ENCODE measurements at regions not wholly inside any gene's neighbourhood (a gene's known extent, or its start where the extent isn't known, plus 50 kb on each side); places are given as distances from the start of the nearest gene placed in this dataset.

DNA sequence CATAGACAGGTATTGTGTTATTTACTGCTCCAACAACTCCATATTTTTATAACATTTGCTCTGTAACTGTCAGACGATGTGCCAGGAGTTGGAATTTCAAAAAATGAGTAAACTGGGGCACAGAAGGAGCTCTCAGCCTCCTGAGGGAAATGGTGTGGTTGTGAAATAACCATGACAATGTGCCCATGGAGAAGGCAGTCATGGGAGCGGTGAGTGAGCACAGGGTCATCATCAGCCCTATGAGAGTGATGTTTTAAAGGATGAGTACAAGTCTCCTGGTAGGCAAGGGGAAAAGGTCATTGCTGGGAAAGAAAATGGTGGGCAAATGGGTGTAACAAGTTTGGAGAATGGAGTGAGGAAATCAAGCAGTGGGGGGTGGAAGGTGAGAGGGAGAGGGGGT lies 115.0 kb upstream of the SEC14L1 start:
- H3K9me3 ChIP-seq (ENCODE audit: control insufficient read depth, low read length) = no peaks in the 10 kb centered on the region
- no peak overlapping the region for H3K4me3 ChIP-seq (ENCODE audit: low read length)
- H3K36me3 ChIP-seq (ENCODE audit: control insufficient read depth, insufficient read depth, low read length) = no peaks in the 10 kb centered on the region
- no peaks in the 10 kb centered on the region for H3K27me3 ChIP-seq (ENCODE audit: control insufficient read depth, insufficient read depth, low read length)
- no peaks in the 10 kb centered on the region for H3K4me1 ChIP-seq (ENCODE audit: control insufficient read depth, insufficient read depth, low read length)
- no peak overlapping the region for H3K9ac ChIP-seq (ENCODE audit: low read length)

DNA sequence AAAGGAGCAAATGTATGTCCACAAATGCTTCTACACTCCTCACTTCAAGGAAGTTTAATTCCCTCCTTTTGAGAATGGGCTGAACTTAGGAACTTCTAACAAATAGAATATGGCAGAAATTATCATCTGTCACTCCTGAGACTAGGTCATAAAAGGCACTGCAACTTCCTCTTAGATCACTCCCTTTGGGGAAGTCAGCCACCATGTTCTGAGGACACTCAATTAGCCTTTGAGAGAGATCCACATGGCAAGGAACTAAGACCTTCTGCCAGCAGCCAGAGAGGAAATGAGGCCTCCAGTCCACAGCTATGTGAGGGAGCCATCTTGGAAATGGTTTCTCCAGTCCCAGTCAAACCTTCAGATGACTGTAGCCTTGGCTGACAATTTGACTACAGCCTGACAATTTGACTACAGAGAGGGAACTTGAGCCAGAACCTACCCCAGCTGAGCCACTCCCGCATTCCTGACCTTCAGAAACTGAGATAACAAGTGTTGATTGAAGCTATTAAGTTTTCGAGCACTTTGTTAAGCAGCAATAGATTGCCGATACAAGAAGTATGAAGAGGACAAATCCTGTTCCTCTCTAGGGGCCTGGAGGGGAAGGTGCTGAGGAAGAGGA lies 113.4 kb upstream of the SEC14L1 start:
- Histone ChIP-seq H3K4me3 (ENCODE audit: low read length) (no peak overlapping the region), H3K4me1 (ENCODE audit: control insufficient read depth, insufficient read depth, low read length) (no peaks in the 10 kb centered on the region), H3K36me3 (ENCODE audit: control insufficient read depth, insufficient read depth, low read length) (no peaks in the 10 kb centered on the region), H3K9ac (ENCODE audit: low read length) (no peak overlapping the region), H3K9me3 (ENCODE audit: control insufficient read depth, low read length) (no peaks in the 10 kb centered on the region), H3K27me3 (ENCODE audit: control insufficient read depth, insufficient read depth, low read length) (no peaks in the 10 kb centered on the region)

DNA sequence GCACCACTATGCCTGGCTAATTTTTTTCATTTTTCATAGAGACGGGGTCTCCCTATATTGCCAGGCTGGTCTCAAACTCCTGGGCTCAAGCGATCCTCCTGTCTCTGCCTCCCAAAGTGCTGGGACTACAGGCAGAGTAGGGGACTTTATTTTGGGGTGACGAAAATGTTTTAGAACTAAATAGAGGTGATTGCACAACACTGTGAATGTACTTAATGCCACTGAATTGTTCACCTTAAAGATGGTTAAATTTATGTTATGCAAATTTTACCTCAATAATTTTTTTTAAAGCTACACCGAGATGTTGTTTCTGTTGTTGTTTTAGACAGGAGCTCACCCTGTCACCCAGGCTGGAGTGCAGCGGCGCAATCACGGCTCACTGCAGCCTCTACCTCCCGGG lies 111.9 kb upstream of the SEC14L1 start:
- no peak overlapping the region for H3K9ac ChIP-seq (ENCODE audit: low read length)
- no peak overlapping the region for H3K4me3 ChIP-seq (ENCODE audit: low read length)
- H3K27me3 ChIP-seq (ENCODE audit: control insufficient read depth, insufficient read depth, low read length) = no peaks in the 10 kb centered on the region
- no peaks in the 10 kb centered on the region for H3K9me3 ChIP-seq (ENCODE audit: control insufficient read depth, low read length)
- no peaks in the 10 kb centered on the region for H3K4me1 ChIP-seq (ENCODE audit: control insufficient read depth, insufficient read depth, low read length)
- H3K36me3 ChIP-seq (ENCODE audit: control insufficient read depth, insufficient read depth, low read length) = no peaks in the 10 kb centered on the region

DNA sequence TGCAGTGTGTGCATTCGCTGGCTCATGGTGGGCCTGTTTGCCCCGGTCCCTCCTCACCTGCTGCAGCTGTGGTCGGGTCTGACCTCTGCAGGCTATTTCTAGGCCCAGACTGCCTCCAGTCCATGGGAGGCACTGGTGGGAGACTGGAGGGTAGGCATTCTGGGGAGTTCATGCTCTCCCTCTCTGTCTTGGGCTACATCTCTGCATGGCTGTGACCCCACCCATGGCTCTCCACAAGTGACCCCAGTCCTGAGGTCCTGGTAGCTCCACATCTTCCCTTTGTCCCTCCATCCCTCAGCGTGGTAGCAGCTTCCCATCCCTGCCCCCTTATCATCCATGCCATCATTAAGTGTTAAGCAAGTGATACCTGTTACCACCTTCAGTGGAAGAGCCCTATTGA lies 107.8 kb upstream of the SEC14L1 start:
- Histone ChIP-seq H3K9ac (ENCODE audit: low read length) (no peak overlapping the region), H3K4me1 (ENCODE audit: control insufficient read depth, insufficient read depth, low read length) (no peaks in the 10 kb centered on the region), H3K4me3 (ENCODE audit: low read length) (no peak overlapping the region), H3K9me3 (ENCODE audit: control insufficient read depth, low read length) (no peaks in the 10 kb centered on the region), H3K36me3 (ENCODE audit: control insufficient read depth, insufficient read depth, low read length) (no peaks in the 10 kb centered on the region), H3K27me3 (ENCODE audit: control insufficient read depth, insufficient read depth, low read length) (peaks cover 18% of the 10 kb centered on the region)

DNA sequence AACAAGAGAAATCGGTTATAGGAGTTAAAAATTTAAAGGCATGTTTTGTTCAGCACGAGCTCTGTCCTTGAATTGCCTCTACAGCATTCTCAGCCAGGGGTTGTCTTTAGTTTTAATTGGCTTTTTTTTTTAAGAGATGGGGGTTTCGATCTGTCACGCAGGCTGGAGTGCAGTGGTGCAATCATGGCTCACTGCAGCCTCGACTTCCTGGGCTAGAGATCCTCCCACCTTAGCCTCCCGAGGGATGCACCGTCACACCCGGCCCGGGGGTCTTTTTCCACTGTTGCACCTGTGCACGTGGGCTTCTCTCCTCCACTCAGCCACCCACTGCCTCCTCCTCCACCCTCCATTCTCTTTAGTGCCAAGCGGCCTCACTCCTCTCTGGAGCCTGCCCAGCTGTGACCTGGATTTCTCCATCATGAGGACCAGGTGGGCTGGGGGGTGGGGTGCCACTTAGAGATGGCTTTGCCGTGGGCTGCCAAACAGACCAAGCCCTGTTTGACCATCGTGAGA lies 106.8 kb upstream of the SEC14L1 start:
- H3K4me1 ChIP-seq (ENCODE audit: control insufficient read depth, insufficient read depth, low read length) = no peaks in the 10 kb centered on the region
- H3K4me3 ChIP-seq (ENCODE audit: low read length) = no peak overlapping the region
- H3K9ac ChIP-seq (ENCODE audit: low read length) = no peak overlapping the region
- no peaks in the 10 kb centered on the region for H3K9me3 ChIP-seq (ENCODE audit: control insufficient read depth, low read length)
- H3K27me3 ChIP-seq (ENCODE audit: control insufficient read depth, insufficient read depth, low read length) = peaks cover 18% of the 10 kb centered on the region
- H3K36me3 ChIP-seq (ENCODE audit: control insufficient read depth, insufficient read depth, low read length) = no peaks in the 10 kb centered on the region

DNA sequence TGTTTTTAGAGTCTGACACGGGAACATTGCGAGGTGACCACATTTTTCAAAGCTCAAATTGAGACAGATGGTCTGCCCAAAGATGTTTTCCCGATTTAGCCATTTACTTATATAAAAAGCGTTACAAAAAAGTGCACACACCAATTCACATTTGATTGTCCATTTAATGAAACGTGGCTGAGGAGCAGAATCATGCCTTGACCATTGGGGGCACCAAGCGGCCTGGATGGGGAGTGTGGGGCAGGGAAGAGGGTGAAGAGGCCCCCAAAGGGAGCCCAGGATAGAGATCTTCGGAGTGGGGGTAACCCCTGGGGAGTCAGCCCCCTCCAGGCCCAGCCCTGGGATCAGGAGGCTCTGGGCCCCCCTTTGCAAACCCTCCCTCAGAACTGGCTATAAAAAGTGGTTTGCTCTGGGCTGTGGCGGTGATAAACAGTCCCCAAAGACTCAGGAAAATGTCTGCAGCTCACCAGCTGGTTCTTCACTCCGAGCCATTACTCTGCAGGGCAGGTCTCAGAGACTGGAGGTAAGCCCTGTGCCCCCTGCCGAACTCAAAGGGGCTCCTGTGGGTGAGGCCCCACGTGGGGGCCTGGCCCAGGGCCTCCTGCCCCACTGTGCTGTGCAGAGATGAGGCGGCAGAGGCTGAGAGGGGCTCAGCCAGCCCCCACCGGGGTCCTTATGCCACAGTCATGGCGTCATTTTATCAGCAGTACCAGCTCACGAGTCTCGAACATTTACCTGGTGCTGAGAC lies 105.9 kb upstream of the SEC14L1 start:
- H3K4me1 ChIP-seq (ENCODE audit: control insufficient read depth, insufficient read depth, low read length) = no peaks in the 10 kb centered on the region
- no peaks in the 10 kb centered on the region for H3K36me3 ChIP-seq (ENCODE audit: control insufficient read depth, insufficient read depth, low read length)
- H3K9me3 ChIP-seq (ENCODE audit: control insufficient read depth, low read length) = no peaks in the 10 kb centered on the region
- no peak overlapping the region for H3K4me3 ChIP-seq (ENCODE audit: low read length)
- H3K9ac ChIP-seq (ENCODE audit: low read length) = no peak overlapping the region
- H3K27me3 ChIP-seq (ENCODE audit: control insufficient read depth, insufficient read depth, low read length) = peaks cover 21% of the 10 kb centered on the region

DNA sequence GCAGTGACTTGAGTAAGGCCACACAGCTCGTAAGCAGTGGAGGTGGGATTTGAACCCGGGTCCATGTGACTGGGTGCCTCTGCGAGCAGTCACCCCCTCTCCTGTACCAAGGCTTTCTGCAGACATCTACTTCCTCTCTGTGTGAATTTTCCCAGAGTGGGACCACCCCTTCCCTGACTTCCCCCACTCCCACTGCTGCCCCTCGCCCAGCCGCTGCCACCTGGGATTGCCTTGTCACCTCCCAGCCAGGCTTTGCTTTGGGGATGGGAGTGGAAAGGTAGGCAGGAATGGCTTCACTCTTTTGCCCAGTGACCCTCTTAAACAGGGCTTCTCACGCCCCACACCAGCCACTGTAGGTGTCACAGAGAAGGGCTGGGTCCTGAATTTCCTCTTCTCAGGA lies 105.2 kb upstream of the SEC14L1 start:
- Histone ChIP-seq H3K9ac (ENCODE audit: low read length) (no peak overlapping the region), H3K36me3 (ENCODE audit: control insufficient read depth, insufficient read depth, low read length) (no peaks in the 10 kb centered on the region), H3K4me1 (ENCODE audit: control insufficient read depth, insufficient read depth, low read length) (no peaks in the 10 kb centered on the region), H3K4me3 (ENCODE audit: low read length) (no peak overlapping the region), H3K9me3 (ENCODE audit: control insufficient read depth, low read length) (no peaks in the 10 kb centered on the region), H3K27me3 (ENCODE audit: control insufficient read depth, insufficient read depth, low read length) (peaks cover 21% of the 10 kb centered on the region)

DNA sequence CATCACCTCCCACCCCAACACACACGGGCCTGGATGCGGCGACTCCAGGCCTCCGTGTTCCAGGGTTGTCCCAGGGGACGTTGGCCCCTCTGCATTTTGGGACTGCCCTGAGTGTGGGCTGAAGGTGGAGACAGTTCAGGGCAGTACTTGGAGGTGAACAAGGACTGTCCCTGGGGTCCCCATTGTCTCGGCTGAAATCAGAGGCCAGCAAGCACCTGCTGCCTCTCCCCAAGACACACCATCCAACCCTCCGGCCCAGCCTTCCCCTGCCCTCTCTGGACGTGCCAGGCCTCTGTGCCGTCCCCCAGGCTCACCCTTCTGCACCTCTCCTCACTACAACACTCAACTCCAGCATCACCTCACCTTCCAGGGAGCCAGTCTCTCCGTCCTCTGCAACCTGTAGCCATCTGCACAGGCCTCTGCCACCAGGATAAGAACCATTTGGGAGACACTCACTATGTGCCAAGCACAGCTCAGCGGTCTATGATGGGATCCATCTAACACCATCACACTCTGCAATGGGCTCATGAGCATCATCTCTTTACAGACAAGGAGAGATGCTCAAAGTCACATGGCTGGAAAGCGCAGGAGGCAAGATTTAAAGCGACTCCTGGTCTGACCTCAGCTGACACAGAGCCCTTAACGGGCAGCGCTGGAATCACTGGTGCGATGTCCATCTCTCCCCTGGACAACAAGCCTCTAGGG lies 104.5 kb upstream of the SEC14L1 start:
- Histone ChIP-seq H3K4me3 (ENCODE audit: low read length) (no peak overlapping the region), H3K9ac (ENCODE audit: low read length) (no peak overlapping the region), H3K36me3 (ENCODE audit: control insufficient read depth, insufficient read depth, low read length) (no peaks in the 10 kb centered on the region), H3K27me3 (ENCODE audit: control insufficient read depth, insufficient read depth, low read length) (peaks cover 21% of the 10 kb centered on the region), H3K9me3 (ENCODE audit: control insufficient read depth, low read length) (no peaks in the 10 kb centered on the region), H3K4me1 (ENCODE audit: control insufficient read depth, insufficient read depth, low read length) (no peaks in the 10 kb centered on the region)

DNA sequence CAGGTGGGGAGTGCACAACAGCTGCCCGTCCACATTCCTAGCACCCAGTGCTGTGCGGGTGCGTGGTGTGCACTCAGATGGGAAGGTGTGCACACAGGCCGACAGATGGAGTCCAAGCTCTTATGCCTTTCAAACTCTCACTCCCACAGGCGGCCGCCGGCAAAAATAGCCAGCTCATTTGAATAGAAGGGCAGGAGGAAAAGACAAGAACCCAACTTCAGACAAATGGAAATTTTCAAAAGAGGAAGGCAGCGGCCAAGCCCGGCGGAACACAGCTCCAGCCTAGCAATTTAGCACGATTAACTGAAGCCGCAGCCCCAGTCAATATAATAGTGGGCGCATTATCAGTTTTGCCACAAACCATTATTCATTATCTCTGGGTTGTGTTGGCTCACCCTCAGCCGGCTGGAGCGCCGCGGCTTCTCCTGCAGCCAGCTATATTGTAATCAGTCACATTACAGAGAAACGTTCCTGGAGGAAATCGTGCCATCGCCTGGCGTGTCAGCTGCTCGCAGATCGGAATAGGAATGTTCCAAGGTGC lies 103.9 kb upstream of the SEC14L1 start:
- H3K27me3 ChIP-seq (ENCODE audit: control insufficient read depth, insufficient read depth, low read length) = peaks cover 21% of the 10 kb centered on the region
- no peak overlapping the region for H3K4me3 ChIP-seq (ENCODE audit: low read length)
- no peaks in the 10 kb centered on the region for H3K9me3 ChIP-seq (ENCODE audit: control insufficient read depth, low read length)
- H3K36me3 ChIP-seq (ENCODE audit: control insufficient read depth, insufficient read depth, low read length) = no peaks in the 10 kb centered on the region
- H3K4me1 ChIP-seq (ENCODE audit: control insufficient read depth, insufficient read depth, low read length) = no peaks in the 10 kb centered on the region
- H3K9ac ChIP-seq (ENCODE audit: low read length) = no peak overlapping the region

DNA sequence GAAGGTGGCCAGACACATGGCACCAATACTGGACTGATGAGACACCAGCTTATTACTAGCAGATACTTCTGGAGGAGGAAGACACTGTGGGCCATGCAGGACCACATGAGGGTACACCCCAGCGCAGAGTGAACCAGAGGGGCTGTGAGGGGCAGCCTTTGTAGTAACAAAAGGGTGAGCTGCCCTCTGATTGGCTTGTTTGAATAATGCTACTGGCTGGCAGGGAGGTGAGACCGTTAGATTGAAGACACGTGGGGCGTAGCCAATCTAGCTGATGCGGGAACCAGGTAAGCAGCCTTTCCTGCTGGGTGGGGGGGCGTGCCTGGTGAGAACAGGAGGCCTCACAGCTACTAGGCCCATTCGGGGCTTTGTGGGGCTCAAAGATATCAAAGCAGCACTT lies 102.8 kb upstream of the SEC14L1 start:
- Histone ChIP-seq H3K4me3 (ENCODE audit: low read length) (no peak overlapping the region), H3K27me3 (ENCODE audit: control insufficient read depth, insufficient read depth, low read length) (peaks cover 21% of the 10 kb centered on the region), H3K36me3 (ENCODE audit: control insufficient read depth, insufficient read depth, low read length) (no peaks in the 10 kb centered on the region), H3K9ac (ENCODE audit: low read length) (no peak overlapping the region), H3K4me1 (ENCODE audit: control insufficient read depth, insufficient read depth, low read length) (no peaks in the 10 kb centered on the region), H3K9me3 (ENCODE audit: control insufficient read depth, low read length) (no peaks in the 10 kb centered on the region)

DNA sequence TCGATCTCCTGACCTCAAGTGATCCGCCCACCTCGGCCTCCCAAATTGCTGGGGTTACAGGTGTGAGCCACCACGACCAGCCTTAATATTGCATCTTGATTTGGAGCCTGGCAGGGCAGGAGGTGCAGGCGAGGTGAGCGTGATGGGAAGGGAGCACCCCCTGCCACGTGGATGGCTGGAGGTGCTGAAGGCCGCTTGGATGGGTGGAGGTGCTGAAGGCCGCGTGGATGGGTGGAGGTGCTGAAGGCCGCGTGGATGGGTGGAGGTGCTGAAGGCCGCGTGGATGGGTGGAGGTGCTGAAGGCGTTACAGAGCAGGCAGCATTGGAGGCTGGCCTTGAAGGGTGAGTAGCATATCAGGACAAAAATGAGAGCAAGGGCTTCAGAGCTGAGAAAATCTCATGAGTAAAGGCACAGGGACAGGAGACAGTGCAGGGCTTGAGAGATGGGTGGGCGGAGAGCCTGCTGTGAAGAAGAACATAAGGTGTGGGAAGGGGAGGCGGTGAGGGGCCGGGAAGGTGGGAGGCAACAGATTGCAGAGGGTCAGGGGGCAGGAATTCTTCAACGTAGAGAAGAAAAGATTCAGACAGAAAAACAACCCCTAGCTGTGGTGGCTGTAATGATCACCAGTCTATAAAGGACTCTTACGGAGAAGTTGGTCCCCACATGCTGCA lies 101.7 kb upstream of the SEC14L1 start:
- peaks cover 21% of the 10 kb centered on the region for H3K27me3 ChIP-seq (ENCODE audit: control insufficient read depth, insufficient read depth, low read length)
- no peaks in the 10 kb centered on the region for H3K9me3 ChIP-seq (ENCODE audit: control insufficient read depth, low read length)
- H3K36me3 ChIP-seq (ENCODE audit: control insufficient read depth, insufficient read depth, low read length) = no peaks in the 10 kb centered on the region
- no peak overlapping the region for H3K4me3 ChIP-seq (ENCODE audit: low read length)
- no peak overlapping the region for H3K9ac ChIP-seq (ENCODE audit: low read length)
- no peaks in the 10 kb centered on the region for H3K4me1 ChIP-seq (ENCODE audit: control insufficient read depth, insufficient read depth, low read length)

Measured in mucosa of stomach (tissue), 1 donor.